Stimulated activated CD8-positive, alpha-beta memory T cell treated with anti-CD3 and anti-CD28 coated beads, Interleukin-15, amount 100 ng/mL, for 4 hours (primary cell): ENCODE measurements at regions not wholly inside any gene's neighbourhood (a gene's known extent, or its start where the extent isn't known, plus 50 kb on each side); places are given as distances from the start of the nearest gene placed in this dataset.

Experiments
- DNase-seq, 2 donors: peaks; one replicate each; pipeline ENCODE4 v3.0.0-alpha.2; 2020; ENCODE audit warnings: low read depth in 2 of 2

DNA sequence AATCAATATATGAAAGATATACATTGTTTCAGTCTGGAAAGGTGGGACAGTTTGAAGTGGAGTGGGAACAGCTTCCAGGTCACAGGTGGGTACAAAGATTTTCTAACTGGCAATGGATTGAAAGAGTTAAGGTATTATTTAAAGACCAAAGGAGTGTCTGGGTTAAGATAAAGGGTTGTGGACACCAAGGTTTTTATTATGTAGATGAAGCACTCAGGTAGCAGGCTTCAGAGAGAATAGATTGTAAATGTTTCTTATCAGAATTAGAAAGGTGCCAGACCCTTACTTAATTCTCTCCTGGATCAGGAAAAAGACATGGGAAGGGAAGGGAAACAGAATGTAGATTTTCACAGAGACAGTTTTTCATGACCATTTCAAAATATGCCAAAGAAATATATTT, 1174.8 kb downstream of the MAT2B start:
- DNase-seq: no peak

DNA sequence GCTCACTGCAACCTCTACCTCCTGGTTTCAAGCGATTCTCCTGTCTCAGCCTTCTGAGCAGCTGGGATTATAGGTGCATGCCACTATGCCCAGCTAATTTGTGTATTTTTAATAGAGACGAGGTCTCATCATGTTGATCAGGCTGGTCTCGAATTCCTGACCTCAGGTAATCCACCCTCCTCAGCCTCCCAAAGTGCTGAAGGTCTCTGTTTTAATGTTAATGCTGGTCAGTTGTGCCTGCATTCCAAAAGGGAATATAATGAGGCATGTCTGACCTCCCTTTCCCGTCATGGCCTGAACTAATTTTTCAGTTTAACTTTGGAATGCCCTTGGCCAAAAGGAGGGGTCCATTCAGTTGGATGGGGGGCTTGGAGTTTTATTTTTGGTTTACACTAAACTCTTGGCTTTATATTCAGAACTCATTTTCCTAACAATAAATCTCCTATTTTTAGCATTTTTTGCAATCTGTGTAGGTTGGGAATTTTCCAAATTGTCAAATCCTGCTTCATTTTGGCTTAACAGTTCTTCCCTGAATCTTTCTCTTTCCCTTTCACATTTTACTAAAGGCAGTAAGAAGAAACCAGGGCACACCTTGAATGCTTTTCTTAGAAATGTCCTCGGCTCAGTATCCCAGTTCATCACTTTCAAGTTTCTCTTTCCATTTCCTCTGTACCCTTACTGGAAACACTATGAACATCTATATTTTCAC, 1175.5 kb downstream of the MAT2B start:
- no peak for DNase-seq

DNA sequence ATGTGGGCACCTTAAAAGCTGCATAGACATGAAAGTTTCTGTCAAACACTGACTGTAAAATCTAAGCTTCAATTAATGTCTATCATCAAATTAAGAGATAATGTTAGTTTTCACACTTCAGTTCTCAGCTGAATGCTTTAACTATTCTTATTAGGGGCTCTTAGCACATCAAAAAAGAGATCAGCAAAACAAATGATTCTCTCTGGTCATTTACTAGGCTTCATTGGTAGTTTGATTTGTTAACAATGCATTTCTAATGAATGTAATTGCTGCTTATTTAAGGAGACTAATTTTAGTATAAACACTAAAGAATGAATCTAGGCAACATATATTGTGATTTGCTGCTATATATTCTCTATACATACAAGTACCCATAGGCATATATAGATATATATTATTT, 1182.0 kb downstream of the MAT2B start:
- no peak for DNase-seq

DNA sequence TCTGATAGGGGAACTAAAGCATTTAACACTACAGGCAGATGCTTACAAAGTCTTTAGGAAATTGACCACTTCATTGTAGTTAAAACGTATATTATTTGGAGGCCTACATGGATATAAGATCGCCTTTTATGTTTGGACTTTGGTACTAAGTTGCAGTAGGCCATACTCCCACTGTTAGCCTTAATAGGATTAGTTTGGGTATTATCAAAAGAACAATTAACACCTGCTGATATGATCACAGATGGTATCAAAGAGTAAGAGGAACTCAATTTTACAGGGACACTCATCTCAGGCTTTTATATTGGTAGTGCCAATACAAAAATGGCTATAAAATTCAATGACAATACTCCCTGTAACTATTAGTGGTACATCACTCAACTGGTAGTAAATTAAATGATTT, 1183.0 kb downstream of the MAT2B start:
- DNase-seq: no peak

DNA sequence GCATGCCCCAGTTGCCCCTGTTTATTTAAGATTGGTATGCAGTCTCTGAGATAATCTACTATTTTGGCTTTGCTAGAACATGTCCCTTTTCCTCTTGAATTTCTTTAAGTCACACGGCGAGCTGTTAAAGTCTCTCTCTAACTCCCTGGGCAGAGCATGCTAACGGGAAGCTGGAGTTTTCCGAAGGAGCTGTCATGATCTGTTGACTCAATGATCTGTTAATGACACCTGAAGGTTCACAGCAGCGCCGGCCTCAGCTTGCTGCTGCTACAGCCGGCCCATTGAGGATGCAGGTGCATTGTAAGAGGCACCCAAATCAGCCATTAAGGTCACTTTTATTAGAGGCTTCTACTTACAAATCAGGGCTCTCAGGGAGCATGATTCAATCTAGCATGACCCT, 1203.4 kb downstream of the MAT2B start:
- no peak for DNase-seq

DNA sequence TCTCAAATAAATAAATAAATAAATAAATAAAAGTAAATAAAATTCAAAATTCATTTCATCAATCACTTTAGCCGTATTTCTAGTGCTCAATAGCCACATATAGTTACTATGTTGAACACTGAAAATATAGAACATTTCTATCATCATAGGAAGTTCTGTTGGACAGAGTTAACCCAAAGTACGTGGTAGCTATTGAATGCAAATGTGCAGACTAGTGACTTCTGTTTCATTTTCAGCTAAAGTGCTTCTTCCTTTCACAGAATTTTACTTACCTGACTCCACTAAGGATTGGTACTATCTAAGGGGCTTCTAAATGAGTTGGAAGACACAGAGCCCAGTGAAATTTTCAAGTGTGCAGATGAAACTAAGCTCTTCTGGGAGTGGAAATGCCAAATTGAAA, 1208.3 kb downstream of the MAT2B start:
- no peak for DNase-seq

DNA sequence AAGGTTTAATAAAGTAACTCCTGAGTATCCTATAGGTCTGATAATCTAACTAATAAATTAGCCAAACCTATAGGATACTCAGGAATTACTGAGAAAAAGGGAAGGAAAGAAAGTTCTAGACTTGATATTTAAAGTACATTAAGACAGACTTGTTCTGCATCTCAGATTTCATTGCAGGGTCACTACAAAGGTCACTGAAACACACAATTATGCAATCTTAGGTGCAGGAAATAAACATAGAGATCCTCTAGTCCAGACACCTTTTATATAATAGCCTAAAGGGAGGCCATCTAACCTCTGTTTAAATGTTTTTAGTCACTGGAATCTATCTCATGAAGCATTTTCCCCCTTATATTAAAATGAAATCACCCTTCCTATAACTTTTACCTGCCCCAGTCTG, 1215.7 kb downstream of the MAT2B start:
- DNase-seq: no peak

DNA sequence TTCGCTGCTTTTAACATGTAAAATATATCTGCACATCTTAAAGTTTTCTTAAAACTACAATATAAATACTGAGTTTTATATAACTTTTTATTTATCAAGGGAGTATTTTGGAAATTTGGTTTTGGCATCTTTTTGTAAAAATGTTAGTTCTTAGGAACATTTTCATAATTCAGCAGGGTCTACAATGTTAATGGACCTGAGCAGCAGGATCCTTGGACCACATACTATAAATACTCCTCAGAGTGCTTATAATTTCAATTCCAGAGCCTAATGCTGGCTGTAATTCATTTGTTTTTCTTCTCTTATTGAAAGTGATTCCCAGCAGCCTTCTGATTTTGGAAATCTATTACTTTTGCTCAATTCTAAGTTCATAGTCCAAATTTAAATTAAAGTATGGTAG, 1216.2 kb downstream of the MAT2B start:
- no peak for DNase-seq

DNA sequence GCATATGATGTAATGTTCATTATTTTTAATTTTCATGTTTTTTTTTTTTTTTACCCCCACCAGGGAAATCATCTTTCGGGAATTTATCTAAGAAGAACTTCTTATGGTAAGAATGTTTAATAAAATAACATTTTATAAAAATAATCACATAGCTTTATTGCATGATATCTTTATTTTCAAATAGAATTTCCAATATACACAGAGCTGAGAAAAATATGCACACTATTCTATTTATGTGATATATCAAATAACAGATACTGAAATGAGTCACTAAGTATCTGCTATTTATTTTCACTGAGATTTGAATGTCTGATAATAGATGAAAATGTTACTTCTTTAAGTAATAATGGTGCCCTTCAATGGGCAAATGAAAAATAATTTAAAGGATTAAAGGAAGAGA, 1217.3 kb downstream of the MAT2B start:
- DNase-seq: no peak

DNA sequence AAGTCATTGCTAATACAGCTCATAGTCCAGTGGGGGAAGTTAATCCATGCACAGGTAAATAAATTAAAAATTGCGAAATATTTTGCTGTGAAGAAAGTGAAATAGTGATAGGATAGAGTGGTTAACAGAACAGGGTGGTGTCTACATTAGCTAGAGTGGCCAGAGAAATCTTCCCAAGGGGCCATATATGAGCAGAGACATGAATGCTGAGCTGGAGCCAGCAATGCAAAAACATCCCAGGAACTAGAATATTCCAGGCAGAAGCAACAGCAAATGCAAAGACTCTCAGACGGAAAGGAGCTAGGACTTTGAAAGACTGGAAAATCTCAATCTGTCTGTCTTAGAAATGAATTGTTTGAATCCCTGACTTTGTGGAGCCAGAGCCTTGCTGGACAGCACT, 1221.6 kb downstream of the MAT2B start:
- no peak for DNase-seq

DNA sequence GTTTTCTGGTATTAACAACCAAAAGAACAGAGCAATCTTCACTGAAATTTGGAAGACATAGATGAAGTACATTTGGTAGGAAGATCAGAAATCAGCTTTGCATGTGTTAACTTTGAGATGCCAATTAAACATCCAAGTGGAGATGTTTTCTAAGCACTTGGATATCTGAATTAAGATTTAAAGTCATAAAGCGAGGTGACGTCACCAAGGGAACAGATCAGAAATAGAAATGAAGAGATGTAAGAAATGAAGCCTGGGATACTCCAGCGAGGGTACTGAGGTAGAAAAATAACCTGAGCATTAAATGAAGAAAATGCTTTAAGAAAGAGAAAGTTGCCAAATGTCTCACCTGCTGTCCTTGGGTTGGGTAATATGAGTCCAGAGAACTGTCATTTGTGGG, 1223.3 kb downstream of the MAT2B start:
- no peak for DNase-seq

DNA sequence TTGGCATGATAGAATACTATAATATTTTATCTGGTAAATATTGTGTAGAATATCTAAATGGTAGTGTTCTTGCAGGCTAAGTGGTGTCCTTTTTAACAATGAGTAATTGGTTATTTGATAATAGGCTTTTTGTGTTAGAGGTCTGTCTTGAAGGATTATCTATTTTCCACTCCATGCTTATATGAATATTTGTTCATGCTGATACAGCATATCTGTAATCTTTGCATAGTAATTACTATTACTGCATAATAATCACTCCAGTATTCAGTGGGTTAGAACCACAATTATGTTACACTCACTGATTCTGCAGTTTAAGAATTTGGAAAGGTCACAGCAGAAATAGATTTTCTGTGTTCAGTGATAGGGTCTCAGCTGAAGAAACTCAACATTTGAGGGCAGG, 1229.9 kb downstream of the MAT2B start:
- DNase-seq: no peak

DNA sequence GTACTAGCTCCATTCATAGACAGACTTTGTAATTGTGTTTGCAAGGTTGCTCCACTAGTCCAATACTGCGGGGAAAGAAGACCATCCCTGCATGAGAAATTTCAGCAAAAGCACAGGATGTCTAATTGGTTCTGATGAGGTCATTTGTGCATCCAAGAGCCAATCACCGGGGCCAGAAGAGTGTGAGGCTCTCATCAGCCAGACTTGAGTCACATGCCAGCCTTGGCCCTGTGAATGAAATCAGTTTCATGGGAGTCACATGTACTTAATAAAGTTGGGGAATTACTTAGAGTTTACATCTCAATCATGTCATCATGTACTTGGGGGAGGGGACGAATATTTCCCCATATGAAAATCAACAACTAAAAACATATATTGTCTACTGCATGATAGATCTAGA, 1236.0 kb downstream of the MAT2B start:
- no peak for DNase-seq

DNA sequence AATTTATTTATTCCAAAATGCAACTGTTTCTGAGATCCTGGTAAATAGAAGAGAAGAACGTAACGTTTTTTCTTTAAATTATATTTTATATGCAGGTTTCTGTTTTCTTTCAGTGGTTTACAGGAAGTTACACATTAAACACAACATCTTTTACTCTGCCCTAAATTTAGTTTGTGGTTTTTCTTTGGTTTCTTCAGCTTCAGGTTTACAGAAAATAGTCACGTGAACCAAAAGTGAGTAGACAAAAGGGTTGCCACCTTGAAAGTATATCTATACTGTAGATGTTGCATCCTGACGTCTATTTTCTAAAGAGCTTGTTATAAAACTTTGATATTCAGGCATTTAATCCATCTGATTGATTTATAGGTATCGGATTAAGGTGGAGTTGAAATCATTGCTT, 1236.6 kb downstream of the MAT2B start:
- DNase-seq: no peak

DNA sequence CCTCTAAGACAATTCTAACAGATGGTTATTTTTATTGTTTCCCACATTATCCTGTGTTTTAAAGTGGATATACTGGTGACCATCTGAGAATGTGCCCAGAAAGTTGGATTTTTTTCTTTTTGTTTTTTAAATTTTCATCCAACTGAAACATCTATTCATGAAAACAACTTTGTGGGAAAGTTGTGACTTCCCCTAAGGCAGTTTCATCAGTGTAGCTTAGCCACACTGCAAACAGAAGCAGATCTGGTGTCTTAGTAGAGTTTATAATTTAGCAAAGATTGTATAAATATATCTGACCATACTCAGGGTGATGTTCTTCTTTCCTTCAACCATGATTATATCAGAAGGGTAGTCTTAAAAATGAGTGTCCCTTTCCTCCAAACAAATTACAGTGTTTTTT, 1241.3 kb downstream of the MAT2B start:
- DNase-seq: no peak

DNA sequence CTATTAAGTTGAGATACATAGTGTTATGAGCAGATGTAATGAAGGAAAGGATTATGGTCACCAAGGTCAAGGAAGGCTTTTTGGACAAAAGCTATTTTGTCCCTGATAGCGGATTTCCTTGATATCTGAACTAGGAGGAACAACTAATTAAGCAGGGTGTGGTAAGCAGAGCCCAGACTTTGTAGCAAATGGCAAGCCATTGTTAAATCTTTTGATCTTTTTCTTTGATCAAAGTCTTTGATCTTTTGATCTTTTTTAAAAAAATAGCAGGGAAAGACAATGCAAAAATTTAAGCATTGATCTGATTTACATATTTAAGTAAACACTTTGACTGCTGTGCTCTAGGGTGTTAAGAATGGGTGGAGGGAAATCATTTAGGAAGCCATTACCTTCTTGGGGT, 1242.0 kb downstream of the MAT2B start:
- DNase-seq: no peak

DNA sequence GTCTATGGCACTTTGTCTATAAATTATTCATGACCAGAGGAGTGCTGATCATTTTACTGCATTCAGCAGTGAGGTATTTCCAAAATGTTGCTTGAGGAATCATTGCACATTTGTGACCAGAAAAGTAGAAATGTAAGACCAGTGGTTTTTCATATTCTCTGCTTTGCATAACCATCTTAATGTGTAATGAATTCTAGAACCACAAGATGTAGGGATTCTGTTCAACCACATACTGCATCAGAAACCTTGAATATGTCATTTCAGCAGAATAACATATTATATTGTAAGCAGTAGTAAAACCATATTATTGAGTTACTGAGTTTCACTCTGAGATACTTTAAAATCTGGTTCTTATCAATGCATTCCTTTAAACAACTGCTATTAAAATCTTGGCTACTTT, 1243.4 kb downstream of the MAT2B start:
- DNase-seq: no peak

DNA sequence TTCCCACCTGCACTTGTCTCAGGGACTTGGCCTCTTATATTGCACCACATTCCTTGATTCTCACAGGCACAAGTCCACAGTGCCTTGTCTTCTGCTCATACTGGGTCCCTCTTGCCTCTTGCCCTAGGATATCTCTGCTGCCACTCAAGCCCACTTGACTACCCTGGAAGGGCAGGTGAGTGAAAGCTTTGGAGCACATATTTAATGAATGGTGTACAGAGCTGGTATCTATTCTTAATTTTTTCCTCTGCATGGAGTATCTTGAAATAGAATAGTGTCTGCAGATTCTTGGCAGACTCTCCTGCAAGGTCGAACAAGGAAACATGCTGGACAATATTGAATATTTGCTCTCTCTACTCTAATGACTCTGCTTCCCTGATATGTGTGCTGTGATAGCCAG, 1248.0 kb downstream of the MAT2B start:
- no peak for DNase-seq

DNA sequence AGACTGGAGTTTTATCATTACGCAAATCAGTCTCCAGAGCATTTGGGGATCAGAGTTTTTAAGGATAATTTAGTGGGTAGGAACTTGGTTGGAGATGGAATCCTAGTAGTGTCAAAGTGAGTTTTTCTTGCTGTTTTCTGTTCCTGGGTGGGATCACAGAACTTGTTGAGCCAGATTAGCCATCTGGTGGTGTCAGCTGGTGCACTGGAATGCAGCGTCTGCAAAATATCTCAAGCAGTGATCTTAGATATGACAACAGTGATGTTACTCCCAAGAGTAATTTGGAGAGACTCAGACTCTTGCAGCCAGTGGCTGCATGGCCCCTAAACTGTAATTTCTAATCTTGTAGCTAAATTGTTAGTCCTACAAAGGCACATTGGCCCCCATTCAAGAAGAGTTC, 1257.8 kb downstream of the MAT2B start:
- no peak for DNase-seq

DNA sequence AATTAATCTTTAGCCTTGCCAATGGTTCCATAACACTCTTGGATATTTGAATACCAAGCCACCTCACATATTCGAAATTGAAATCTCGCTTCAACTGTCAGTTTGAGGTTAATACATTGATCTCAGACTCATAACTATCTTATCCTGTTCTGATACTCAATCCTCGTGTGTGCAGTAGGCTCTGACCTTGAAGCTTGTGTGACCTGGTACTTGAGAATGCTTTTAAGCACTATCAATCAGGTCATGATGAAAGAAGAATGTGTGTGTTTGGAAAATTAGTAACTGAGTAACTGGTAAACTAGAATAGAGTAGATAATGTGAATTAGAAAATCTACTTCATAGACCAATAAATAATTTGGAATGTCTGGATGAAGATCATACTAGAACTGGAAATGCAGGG, 1266.7 kb downstream of the MAT2B start:
- no peak for DNase-seq

DNA sequence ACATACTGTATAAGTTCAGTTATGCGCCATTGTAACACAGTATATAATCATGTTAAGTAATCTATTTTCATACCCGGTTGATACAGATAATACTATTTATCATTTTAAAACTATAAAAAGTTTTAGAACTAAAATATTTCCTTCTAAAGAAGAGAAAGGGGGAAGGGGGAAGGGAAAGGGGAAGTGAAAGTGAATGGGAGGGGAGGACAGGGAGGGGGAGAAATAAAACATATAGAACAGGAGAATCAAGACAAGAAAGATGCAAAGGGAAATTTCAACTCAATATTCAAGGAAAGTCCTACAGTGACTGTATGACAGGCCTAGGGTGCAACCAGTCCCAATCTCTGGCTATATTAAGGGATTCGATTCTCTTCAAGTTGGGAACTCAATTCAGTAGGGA, 1278.8 kb downstream of the MAT2B start:
- DNase-seq: no peak

DNA sequence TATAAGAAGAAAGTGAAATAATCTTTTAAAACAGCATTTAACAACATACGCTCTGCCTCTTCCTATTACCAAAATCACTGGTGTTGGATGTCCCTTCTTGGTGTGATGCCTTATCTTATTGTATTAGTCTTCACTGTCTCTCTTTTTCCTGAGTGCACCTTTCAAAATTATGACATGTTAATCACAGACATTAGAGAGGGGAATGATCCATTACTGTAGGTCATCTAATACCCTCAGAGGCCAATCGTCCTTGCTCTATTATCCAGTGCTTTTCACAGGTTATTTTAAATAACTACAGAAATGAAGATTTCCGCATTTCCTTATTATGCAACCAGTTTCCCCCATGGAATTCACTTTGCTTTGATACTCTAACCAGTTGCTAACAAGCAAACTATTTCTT, 1292.7 kb downstream of the MAT2B start:
- DNase-seq: no peak

DNA sequence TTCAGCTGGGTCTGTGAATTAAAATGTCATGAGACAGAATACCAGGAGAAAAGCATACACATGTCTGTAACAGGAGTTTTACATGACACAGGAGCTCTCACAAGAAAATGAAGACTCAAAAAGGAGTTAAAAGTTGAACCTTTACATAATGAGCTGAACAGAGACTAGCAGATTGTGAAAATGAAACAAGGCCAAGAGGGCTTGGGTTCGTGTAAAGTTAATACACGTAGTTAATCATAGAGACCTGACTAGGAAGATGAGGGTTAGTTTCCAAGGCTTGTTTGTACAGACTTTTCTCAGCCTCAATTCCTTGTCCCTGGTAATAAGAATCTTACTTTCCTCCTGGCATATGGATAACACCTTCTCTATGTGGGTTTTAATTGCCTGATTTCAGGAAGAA, 1294.0 kb downstream of the MAT2B start:
- DNase-seq: no peak

DNA sequence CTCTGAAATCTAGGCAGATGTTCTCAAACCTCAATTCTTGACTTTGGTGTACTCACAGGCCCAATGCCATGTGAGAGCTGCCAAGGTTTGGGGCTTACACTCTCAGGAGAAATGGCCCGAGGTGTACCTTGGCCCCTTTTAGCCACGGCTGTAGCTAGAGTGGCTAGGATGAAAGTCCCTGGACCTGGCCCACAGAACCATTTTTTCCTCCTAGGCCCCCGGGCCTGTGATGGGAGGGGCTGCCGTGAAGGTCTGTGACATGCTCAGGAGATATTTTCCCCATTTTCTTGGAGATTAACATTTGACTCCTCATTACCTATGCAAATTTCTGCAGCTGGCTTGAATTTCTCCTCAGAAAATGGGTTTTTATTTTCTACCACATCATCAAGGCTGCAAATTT, 1296.5 kb downstream of the MAT2B start:
- no peak for DNase-seq

DNA sequence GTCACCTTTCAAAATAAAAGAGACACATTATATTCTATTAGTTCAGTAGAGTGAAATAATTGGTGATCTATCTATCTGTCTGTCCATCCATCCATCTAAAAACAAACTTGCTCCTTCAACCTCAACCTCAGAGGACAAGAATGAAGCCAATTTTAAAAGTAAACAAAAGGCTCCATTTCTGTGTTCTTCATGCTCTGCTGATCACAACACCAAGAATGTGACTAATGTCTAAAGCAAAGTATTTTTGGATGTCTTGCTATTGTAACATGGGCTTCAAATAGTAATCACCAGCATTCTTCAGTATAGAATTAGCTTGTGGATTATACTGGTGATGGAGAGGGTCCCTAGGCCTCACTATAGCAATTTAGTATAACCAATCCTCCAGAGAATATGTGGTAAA, 1304.4 kb downstream of the MAT2B start:
- DNase-seq: no peak
